HG02840 (cell line): ENCODE measurements at regions not wholly inside any gene's neighbourhood (a gene's known extent, or its start where the extent isn't known, plus 50 kb on each side); places are given as distances from the start of the nearest gene placed in this dataset.

ENCODE experiments used
- ATAC-seq: cut with Tn5 transposase; IDR thresholded peaks from one replicate; pipeline ENCODE4 v1.9.1; 2021; ENCODE audit warnings: mild to moderate bottlenecking, moderate library complexity, moderate number of reproducible peaks; ENCODE audit not compliant: unreplicated experiment, low FRiP score

DNA sequence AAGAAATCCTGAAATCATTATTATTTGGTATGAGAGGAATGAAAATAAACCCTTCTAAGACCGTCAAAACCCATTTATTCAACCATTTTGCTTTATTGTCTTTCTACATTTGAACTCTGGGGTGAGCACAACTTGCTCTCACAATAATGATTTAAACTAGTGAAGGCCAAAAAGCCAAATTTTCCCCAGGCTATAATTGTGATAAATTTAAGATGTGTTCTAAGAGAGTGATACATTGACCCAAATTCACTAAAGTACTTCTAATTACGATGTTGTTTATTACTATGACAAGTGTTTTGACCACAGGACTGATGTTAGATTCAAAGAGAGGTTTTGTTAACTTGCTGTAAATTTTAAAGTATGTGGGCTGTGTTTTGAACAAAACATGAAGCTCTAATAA lies 670.9 kb upstream of the NR5A2 start:
- ATAC-seq = no peak

DNA sequence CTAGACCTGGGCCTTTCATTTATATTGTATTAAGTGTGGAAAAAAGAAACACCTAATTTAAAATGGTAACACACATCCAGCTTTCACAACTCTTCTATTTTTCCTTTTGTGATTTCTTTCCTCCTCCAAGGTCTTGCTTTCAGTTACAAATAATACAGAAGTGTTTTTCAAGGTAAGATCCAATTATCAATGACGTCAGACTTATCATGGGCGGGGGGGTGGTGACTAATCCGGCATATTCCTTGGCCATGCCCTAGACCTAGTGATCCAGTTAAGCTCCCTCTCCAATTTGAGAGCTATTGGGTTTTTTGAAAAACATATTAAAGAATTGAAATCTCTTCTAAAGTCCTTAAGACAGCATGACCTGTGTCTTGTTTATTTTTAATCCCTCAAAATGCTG lies 669.9 kb upstream of the NR5A2 start:
- ATAC-seq = no peak

DNA sequence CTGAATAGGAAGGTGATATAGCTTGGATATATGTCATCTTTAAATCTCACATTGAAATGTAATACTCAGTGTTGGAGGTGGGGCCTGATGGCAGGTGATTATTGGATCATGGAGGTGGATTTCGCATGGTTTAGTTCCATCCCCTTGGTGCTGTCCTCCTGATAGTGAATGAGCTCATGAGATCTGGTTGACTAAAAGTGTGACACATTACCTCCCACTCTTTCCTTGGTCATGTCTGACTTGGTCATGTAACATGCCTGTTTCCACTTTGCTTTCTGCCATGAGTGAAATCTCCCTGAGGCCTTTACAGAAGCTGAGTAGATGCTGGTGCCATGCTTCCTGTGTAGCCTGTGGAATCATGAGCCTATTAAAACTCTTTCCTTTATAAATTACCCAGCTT lies 664.5 kb upstream of the NR5A2 start:
- no peak for ATAC-seq

DNA sequence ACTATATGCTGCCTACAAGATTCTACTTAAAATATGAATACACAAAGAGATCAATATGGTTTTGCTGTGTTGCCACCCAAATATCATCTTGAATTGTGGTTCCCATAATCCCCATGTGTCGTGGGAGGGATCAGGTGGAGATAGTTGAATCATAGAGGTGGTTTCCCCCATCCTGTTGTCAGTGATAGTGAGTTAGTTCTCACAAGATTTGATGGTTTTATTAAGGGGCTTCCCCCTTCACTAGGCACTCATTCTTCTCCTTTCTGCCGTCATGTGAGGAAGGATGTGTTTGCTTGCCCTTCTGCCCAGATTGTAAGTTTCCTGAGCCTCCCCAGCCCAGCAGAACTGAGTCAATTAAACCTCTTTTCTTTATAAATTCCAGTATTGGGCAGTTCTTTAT lies 654.4 kb upstream of the NR5A2 start:
- ATAC-seq = no peak

DNA sequence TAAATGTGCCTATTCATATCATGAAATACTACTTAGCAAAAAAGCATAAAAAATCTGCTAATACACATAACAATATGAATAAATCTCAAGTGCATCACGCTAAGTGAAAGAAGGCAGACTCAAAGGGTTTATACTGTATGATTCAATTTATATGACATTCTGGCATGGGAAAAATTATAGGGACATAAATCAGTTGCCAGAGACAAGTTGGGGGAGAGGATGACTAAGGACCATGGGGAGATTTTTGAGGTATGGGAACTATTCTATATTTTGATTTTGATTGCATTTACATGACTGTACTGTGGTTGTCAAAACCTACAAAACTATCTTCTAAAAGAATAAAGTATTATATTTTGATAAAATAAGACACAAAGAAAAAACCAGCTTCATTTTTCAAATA lies 650.3 kb upstream of the NR5A2 start:
- no peak for ATAC-seq

DNA sequence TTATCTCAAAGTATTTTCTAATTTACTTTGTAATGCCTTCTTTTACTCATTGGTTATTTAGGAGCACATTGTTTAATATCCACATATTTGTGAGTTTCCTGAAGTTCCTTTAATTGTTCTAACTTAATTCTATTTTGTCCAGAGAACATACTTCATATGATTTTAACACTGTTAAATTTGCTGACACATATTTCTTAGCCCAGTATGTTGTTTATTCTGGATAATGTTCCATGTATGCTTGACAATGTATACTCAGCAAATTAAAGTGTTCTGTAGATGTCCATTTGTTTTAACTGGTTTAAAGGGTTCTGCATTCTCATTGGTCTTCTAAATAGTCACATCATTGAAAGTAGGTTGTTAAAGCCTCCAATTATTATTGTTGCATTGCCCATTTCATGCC lies 643.7 kb upstream of the NR5A2 start:
- ATAC-seq = no peak

DNA sequence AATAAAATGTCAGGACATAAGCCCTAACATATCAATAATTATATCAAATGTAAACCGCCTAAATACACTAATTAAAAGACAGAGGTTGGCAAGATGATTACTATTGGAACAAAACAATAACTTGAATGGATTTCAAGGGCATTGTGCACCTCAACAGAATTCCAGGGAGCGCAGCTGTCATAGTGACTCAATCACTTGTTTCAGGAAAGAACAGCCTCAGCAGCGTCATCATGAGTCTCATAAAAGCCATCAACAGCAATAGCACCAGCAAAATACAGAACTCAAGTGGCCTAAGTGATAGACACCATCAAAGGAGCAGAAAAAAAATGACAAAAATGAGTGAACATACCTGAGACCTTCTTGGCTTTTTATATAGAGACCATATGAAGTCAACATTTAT lies 632.7 kb upstream of the NR5A2 start:
- no peak for ATAC-seq

DNA sequence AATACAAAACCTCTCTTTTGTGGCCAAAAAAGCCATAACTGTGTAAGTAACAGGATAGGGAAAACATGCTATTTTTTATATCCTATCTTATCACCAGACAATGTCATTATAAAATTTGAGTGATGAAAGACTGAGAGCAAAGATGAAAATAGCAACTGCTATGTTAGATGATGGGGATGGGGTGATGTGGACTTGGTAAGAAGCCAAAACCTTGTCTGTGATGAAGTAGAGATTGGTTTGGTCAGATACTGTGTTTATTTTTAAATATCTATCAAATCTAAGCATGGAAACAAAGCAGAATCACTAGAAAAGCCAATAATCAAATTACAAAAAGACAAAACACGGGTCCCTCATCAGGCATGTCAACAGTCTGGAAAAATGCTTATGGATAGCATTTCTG lies 631.1 kb upstream of the NR5A2 start:
- no peak for ATAC-seq

DNA sequence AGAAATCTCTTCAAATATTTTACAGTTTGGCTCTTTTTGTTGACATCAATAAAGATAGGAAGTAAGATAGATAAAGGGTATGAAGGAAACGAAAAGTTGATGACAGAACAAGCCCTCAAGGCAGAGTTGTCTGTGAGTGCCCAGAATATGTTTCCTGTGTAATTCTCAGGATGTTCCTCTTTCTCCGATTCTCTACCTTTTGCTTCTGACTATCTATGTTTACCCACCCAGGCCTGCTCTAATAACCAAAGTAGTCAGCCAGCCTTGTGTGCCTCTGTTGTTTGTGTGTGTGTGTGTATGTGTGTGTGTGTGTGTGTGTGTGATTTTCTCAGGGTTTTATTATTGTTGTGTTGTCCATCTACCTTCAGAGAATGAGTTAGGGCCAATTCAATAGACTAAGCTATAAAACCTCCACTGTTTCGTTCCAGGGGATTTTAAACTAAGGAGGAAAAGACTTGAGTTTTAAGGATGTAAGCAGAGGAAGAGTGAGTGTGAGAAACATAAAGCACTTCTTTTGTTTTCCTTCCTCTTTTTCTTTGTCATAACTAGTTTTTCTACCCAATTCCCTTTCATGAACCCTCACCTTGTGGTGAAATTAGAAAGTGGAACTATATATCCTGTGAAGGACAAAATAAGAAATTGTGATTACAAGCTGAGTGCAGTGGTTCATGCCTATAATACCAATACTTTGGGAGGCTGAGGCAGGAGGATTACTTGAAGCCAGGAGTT lies 627.4 kb upstream of the NR5A2 start:
- ATAC-seq = no peak

DNA sequence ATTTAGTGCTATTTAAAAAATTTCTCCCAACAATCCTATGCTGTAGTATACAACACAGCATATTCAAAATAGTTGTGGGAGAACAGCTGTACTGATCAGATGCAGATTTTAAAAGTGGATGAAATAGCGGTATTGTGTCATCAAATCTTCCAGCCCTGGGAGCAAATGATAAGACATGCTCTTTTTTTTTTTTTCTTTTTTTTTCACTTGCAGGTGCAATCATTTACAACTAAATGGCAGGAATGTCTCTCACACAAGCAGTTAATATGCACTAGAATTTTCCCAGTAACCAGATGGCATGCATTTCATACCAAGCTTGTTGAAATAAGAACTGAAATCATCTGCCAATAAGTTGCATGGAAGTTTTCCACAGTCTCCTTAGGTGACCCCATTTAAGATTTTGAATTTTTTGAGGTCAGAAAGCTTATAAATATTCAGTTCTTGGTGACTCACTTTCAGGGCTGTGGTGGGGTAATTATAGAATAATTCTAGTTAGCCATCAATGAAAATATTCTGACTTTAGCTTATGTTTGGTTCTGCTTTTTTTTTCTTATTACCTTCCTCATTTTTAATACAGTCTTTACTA lies 623.9 kb upstream of the NR5A2 start:
- ATAC-seq = no peak

DNA sequence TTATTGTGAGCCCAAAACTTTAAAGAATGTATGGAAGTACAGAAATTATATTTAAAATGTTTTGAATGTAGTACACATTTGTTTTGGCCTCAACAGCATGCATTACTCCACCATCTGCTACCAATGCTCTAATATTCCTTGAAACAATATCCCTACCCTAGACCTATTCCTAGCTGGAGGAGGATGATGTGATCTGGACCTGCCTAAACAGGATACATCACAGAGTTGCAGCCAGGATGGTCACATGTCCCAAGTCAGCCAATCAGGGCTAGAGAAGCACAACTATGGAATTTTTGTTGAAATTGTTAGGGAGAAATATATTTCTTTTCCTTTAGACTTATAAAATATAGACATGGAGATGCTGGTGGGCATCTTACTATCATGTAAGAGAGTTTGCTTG lies 623.3 kb upstream of the NR5A2 start:
- no peak for ATAC-seq

DNA sequence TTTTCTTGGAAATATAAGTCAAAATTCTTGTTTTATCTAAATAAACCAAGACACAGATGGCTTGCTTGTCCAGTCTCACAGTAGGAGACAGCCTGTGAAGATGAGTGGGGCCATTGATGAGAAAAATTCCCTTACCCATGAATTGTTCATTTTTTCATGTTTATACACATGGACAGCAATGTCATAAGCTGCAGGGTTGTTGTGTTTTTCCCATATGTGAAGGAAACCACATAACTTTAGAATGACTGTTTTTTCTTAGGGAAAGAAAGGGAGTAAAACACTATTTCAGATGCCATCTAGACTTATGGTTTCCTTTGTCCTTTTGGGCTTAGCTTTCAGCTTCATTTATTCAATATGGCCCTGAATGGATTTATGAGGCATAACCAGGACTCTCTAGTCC lies 622.5 kb upstream of the NR5A2 start:
- no peak for ATAC-seq

DNA sequence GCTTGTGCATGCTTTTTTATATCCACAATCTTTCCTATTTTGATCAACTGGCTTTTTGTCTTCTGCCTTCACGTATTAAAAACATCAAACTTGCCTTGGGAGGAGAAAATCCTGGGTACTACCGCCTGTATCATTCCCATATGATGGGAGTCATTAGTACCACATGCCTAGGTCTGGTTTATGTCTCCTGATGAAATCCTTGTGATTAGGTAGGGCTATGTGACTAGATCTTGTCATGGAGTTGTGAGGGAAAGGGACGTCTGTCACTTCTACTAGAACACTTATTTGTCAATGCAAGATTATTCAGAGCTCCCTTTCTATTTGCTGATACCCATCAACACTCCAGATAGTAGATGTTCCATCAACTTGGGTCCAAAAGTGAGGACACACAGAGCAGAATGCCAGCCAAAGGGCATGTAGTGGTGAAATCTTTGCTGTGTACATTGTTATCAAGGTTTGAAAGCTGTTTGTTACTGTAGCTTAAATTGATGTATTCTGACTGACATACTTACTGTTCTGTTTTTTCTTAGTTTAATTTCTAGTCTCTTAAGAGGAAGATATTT lies 621.8 kb upstream of the NR5A2 start:
- no peak for ATAC-seq

DNA sequence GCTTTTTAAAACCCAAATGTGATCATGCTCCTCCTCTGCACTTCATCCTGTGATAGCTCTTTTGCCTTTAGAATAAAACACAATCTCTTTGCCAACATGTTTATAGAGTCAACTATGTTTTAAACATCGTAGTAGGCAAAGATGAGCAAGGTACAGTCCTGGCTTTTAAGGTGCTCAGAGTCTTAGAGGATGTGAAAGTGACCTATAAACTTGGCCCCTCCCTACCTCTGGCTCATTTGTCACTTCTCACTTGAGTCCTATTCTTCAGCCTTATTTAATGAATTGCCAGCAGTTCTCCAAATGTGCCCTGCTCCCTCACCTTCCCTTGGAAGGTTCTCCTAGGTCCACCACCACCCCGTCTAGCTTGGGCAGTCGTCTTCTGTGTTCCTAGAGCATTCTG lies 617.0 kb upstream of the NR5A2 start:
- no peak for ATAC-seq

DNA sequence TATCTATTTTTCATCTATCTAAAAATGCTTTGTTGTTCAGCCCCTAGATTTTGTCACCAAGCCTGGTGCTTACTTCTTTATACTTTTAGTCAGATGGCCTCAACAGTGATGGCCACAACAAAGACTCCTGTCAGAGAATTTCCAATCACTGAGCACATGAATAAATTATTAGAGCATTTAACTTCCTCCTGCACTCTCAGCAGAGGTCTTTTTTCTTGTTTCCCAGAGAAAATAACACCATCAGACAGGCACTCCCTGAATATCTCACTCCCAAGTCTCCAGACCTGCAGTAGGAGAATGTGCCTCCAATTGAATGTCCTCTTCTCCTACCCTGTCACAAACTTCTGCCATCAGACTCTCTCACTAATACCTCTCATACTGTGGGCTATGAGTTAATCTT lies 616.0 kb upstream of the NR5A2 start:
- no peak for ATAC-seq

DNA sequence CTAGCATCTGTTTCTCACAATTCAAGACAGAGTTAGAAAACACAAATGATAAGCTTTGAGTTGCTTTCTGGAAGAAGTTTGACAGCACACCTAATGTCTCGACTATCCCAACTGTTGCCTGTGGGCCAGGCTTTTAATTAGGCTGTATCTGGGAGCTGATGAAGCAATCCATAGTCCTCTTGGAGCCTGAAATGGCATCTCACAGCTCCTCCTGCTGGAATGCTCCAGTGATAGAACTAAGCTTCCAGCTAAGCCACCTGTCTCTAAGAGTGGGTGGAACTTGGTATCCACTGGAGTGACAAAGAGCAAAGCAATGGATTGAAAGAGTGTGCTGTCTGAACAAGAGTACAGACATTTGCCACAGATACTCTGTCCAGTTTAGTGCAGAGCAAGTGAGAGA lies 605.3 kb upstream of the NR5A2 start:
- no peak for ATAC-seq

DNA sequence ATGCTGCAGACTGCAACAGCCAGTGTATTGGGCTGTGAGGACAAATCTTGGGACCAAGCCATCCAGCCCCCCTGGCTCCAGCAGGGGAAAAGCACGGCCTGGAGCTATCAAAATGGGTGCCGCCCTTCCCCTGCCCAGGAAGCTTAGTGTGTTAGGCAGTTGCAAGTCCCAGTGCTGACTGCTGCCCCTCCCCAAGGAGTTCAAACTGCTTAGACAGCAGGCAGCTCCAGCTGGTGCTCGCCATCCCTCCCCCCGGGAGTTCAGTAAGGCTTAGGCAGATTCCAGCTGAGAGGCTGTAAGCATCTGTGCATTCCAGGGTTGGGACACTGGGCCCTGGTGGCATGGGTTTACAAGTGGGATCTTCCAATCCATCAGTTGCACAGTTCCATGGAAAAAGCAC lies 579.6 kb upstream of the NR5A2 start:
- ATAC-seq = no peak

DNA sequence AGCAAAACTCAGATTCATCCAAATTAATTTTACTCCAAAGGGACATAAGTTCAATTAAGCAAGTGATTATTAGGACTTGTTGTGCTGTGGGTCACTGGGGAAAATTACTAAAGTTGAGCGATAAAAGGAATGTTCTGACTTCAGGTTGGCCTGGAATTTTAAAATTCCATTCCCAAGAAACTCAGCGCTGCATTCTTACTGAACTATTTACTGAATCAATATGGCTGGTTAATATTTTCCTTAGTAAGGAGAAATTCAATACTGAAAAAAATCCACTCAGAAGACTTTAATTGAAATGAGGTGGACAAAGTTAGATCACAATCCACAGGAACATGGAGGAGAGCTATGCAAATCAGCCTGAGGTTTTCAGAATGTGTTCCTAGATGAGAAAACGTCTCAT lies 578.9 kb upstream of the NR5A2 start:
- no peak for ATAC-seq

DNA sequence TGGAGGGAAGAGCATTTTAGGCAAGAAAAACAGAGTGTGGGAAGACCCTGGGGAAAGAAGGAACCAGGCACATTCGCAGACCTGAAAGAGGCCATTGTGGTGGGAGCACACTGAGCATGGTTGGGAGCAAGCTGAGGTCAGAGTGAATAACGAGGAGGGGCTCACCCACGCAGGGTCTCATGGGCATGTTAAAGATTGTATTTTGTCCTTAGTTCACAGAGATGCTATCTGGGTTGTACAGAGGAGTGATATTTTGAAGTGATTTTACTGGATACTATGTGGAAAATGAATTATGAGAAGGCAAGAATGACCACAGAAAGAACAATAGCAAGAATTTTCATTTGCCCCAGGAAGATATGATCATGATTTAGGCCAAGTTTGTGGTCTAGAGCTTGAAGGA lies 578.3 kb upstream of the NR5A2 start:
- ATAC-seq = no peak

DNA sequence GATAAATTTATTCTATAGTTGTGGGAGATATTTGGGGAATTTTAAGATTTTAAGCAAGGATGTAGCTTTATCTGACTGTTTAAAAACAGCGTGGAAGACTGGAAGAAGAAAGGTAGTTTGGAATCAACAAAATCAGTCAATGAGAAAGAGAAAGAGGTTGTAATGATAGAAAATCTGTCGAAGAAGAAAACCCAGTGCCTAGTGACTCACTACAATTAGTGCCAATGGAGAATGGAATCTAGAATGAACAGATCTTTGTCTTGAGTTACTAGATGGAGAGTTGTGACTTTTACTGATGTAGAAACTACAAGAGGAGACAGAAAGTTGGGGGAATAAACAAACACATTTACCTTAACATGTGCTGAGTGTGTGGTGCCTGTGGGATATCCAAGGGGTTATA lies 577.8 kb upstream of the NR5A2 start:
- no peak for ATAC-seq

DNA sequence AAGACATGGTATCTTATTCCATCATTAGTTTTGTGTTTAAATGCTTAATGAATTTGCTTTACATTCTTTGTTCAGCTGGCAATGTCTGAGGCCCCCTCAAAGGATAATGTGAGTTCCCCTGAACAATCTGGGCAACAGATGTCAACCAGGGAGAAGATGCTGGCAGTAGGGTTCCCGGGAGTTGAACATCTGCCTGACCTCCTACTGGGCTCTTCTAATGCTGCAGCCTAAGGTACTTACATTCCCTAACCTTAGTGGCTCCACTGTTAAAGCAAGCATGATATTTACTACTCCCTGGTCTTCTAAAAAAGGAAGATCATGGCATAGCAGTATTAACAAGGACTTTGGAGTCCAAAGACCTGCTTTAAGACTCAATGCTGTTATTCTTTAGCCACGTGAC lies 574.9 kb upstream of the NR5A2 start:
- no peak for ATAC-seq

DNA sequence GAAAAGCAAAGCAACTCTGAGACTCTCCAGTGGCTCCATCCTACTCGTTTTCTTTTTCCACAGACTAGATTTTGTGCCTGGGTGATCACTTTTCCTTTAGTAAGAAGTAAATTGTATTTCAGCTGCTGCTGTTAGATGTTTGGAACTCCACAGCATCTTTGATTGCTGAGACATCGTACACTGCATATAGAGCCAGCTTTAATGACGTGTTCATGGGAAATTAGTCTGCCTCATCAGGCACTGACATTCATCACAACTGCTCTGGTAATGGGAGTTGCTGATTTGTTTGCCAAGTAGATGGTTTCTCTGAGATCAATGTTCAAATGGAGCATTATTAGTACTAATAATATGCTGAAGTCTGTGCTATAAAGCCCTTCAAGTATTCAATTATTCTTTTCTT lies 573.8 kb upstream of the NR5A2 start:
- ATAC-seq = no peak
